IPS-15b (cell line): ENCODE measurements at regions not wholly inside any gene's neighbourhood (a gene's known extent, or its start where the extent isn't known, plus 50 kb on each side); places are given as distances from the start of the nearest gene placed in this dataset.

Source experiments
- H3K27me3 ChIP-seq: one replicate; pipeline ENCODE4 v1.6.1; 2013; ENCODE audit warnings: low read length; ENCODE audit not compliant: control insufficient read depth, insufficient read depth
- H3K36me3 ChIP-seq: one replicate; pipeline ENCODE4 v1.6.1; 2013; ENCODE audit warnings: low read length; ENCODE audit not compliant: control insufficient read depth, insufficient read depth
- H3K4me1 ChIP-seq: one replicate; pipeline ENCODE4 v1.6.1; 2013; ENCODE audit warnings: mild to moderate bottlenecking, low read length; ENCODE audit not compliant: control insufficient read depth, insufficient read depth
- H3K4me3 ChIP-seq: one replicate; pipeline ENCODE4 v1.5.1; 2013; ENCODE audit warnings: low read depth, low read length
- H3K9ac ChIP-seq: one replicate; pipeline ENCODE4 v1.6.1; 2013; ENCODE audit warnings: low read depth, mild to moderate bottlenecking, low read length
- H3K9me3 ChIP-seq: one replicate; pipeline ENCODE4 v1.6.1; 2013; ENCODE audit warnings: mild to moderate bottlenecking, low read length; ENCODE audit not compliant: control insufficient read depth, insufficient read depth

GRCh38 chr3:76134166-76134565, 348.8 kb upstream of the ZNF717 start:
- no peaks in the 10 kb centered on the region for H3K36me3 ChIP-seq
- H3K9ac ChIP-seq = no peak overlapping the region
- no peaks in the 10 kb centered on the region for H3K27me3 ChIP-seq
- H3K4me1 ChIP-seq = no peaks in the 10 kb centered on the region
- no peaks in the 10 kb centered on the region for H3K9me3 ChIP-seq
- no peak overlapping the region for H3K4me3 ChIP-seq

DNA sequence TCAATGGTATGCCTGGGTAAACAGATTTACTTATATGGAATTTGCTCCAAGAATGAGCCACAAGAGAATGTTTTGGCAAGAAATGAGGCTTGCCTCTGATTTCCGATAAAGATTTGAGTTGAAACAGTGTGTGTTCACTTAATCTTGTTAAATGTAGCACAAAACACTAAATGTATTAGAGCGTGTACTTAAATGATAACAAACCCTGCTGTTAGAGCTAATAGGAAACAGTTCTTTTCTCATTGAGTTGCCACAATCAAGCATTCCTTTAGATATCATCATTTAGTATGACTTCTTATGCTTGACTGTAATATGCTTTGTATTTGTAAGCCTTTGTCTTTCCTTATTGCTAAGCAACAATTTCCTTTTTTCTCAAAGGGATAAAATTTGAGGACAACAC, 353.6 kb upstream of the ZNF717 start:
- Histone ChIP-seq H3K9ac (no peak overlapping the region), H3K36me3 (no peaks in the 10 kb centered on the region), H3K4me3 (no peak overlapping the region), H3K4me1 (no peaks in the 10 kb centered on the region), H3K27me3 (no peaks in the 10 kb centered on the region), H3K9me3 (no peaks in the 10 kb centered on the region)

DNA sequence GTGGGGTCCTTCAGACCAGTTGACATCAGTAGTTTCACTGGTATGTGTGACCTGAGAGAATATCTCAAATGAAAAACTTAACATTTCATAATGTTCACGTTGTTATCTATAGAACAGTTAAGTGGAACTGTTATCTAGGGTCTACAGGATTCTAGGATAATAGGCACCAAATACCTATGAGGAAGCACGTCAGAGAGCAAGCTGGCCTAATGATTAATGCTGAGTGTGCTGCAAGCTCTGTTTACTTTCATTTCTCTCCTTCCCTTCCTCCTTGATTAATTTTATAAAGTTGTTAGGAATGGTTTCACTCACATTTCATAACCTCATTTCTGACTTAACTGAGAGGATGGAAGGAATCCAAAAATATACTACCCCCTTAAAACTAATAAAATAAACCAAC, 362.5 kb upstream of the ZNF717 start:
- H3K27me3 ChIP-seq = no peaks in the 10 kb centered on the region
- H3K4me1 ChIP-seq = no peaks in the 10 kb centered on the region
- no peaks in the 10 kb centered on the region for H3K36me3 ChIP-seq
- no peak overlapping the region for H3K4me3 ChIP-seq
- H3K9me3 ChIP-seq = no peaks in the 10 kb centered on the region
- no peak overlapping the region for H3K9ac ChIP-seq

DNA sequence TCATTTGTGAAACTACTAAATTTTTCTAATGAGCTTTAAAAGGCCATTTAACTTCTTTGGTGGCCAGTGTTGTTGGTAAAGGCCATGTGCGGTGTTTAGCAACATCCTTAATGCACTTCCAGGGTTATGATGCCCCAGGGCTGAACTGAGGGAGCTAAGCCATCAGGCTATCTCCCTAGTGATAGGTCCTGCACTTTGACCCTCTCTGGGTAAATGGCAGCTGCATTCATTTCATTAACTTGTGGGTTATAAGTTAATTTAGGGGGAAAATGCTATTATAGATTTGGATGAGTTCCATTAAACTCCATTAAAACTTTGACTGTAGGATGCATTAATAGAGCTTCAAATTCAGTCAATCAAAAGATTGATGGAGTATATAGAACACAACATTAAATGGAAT, 366.7 kb upstream of the ZNF717 start:
- H3K4me3 ChIP-seq = no peak overlapping the region
- no peaks in the 10 kb centered on the region for H3K27me3 ChIP-seq
- no peaks in the 10 kb centered on the region for H3K36me3 ChIP-seq
- H3K9ac ChIP-seq = no peak overlapping the region
- no peaks in the 10 kb centered on the region for H3K9me3 ChIP-seq
- no peaks in the 10 kb centered on the region for H3K4me1 ChIP-seq

GRCh38 chr3:76161856-76162255, 376.5 kb upstream of the ZNF717 start:
- Histone ChIP-seq H3K4me3 (no peak overlapping the region), H3K4me1 (no peaks in the 10 kb centered on the region), H3K9ac (no peak overlapping the region), H3K36me3 (no peaks in the 10 kb centered on the region), H3K9me3 (no peaks in the 10 kb centered on the region), H3K27me3 (no peaks in the 10 kb centered on the region)

DNA sequence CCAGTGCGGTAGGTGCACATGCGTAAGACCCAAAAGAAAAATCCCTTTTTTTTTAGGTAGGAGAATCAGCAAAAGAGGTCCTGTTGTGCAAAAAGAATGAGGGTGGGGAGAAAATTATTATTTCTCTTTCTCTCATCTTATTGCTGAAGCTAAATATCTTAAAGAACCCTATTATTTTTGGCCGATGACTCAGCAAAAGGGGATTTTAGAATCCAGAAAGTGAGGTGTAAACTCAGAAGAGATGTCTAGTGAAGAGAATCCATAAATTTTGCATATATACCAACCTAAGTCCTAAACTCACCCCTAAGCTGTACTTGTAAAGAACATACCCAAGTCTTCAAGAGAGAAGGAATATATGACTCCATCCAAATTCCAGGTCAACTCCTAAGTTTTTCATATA, 386.3 kb upstream of the ZNF717 start:
- Histone ChIP-seq H3K9me3 (no peaks in the 10 kb centered on the region), H3K9ac (no peak overlapping the region), H3K36me3 (no peaks in the 10 kb centered on the region), H3K27me3 (no peaks in the 10 kb centered on the region), H3K4me3 (no peak overlapping the region), H3K4me1 (no peaks in the 10 kb centered on the region)

DNA sequence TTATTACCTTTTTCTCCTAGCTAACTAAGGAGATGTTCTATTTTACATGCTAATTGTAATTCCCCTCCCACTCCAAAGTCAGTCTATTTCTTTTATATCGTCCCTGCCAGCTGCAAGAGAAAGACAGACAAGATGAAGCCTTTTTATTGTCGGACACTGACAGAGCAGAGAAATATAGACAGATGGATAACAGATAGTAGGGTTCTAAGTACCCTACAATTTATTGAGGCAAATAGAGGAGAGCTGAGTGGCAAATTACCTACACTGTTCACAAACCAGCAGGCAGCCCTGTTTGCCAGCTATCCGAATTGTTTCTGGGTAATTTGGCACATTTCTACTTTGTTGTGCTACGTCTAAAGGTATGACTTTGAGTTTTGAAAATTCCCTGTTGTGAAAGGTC, 392.3 kb upstream of the ZNF717 start:
- H3K36me3 ChIP-seq = no peaks in the 10 kb centered on the region
- H3K9me3 ChIP-seq = no peaks in the 10 kb centered on the region
- no peak overlapping the region for H3K4me3 ChIP-seq
- no peaks in the 10 kb centered on the region for H3K27me3 ChIP-seq
- H3K4me1 ChIP-seq = no peaks in the 10 kb centered on the region
- no peak overlapping the region for H3K9ac ChIP-seq

DNA sequence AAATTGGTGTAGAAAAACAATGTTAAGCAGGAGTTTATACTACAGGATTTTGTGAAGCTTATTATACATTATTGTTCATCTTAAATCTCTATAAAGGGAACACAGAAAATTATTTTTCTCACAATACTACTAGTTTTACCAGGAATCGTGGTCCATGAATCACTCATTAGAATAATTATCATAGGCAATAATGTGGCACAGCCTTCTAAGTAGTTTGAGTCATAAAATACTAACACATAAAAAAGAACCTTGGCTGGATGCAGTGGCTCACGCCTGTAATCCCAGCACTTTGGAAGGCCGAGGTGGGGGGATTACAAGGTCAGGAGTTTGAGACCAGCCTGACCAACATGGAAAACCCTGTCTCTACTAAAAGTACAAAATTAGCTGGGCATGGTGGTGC, 393.1 kb upstream of the ZNF717 start:
- Histone ChIP-seq H3K27me3 (no peaks in the 10 kb centered on the region), H3K9ac (no peak overlapping the region), H3K4me3 (no peak overlapping the region), H3K36me3 (no peaks in the 10 kb centered on the region), H3K9me3 (no peaks in the 10 kb centered on the region), H3K4me1 (no peaks in the 10 kb centered on the region)

- Histone ChIP-seq H3K9ac (no peak overlapping the region), H3K4me3 (no peak overlapping the region), H3K27me3 (no peaks in the 10 kb centered on the region), H3K9me3 (no peaks in the 10 kb centered on the region), H3K36me3 (no peaks in the 10 kb centered on the region), H3K4me1 (no peaks in the 10 kb centered on the region)
These were observed 395.9 kb upstream of the ZNF717 start for GRCh38 chr3:76181213-76181612.

DNA sequence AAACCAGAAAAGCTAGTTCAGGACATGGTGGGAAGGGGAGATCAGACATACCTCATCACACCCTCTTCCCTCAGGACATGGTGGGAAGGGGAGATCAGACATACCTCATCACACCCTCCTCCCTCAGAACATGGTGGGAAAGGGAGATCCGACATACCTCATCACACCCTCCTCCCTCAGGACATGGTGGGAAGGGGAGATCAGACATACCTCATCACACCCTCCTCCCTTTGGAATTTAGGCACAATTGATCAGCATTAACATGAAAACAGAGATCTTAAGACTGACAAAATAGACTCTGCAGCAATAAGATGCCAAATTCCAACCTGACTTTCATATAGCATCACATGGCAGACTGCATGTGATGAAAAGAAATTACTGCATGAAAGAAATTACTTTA, 412.7 kb upstream of the ZNF717 start:
- no peaks in the 10 kb centered on the region for H3K36me3 ChIP-seq
- H3K27me3 ChIP-seq = no peaks in the 10 kb centered on the region
- H3K4me3 ChIP-seq = no peak overlapping the region
- H3K4me1 ChIP-seq = peaks cover 4% of the 10 kb centered on the region
- no peak overlapping the region for H3K9ac ChIP-seq
- H3K9me3 ChIP-seq = no peaks in the 10 kb centered on the region

- Histone ChIP-seq H3K36me3 (no peaks in the 10 kb centered on the region), H3K9me3 (no peaks in the 10 kb centered on the region), H3K4me3 (no peak overlapping the region), H3K9ac (no peak overlapping the region), H3K4me1 (peaks cover 4% of the 10 kb centered on the region), H3K27me3 (no peaks in the 10 kb centered on the region)
These were observed 414.0 kb upstream of the ZNF717 start for GRCh38 chr3:76199382-76199781.

- Histone ChIP-seq H3K36me3 (no peaks in the 10 kb centered on the region), H3K4me1 (no peaks in the 10 kb centered on the region), H3K4me3 (no peak overlapping the region), H3K9ac (no peak overlapping the region), H3K27me3 (no peaks in the 10 kb centered on the region), H3K9me3 (no peaks in the 10 kb centered on the region)
These were observed 418.2 kb upstream of the ZNF717 start for GRCh38 chr3:76203578-76203977.

GRCh38 chr3:76206346-76206745, 421.0 kb upstream of the ZNF717 start:
- Histone ChIP-seq H3K27me3 (no peaks in the 10 kb centered on the region), H3K36me3 (no peaks in the 10 kb centered on the region), H3K9ac (no peak overlapping the region), H3K9me3 (no peaks in the 10 kb centered on the region), H3K4me1 (no peaks in the 10 kb centered on the region), H3K4me3 (no peak overlapping the region)
